ENCODE measurements at regions not wholly inside any gene's neighbourhood (a gene's known extent, or its start where the extent isn't known, plus 50 kb on each side); places are given as distances from the start of the nearest gene placed in this dataset.

DNA sequence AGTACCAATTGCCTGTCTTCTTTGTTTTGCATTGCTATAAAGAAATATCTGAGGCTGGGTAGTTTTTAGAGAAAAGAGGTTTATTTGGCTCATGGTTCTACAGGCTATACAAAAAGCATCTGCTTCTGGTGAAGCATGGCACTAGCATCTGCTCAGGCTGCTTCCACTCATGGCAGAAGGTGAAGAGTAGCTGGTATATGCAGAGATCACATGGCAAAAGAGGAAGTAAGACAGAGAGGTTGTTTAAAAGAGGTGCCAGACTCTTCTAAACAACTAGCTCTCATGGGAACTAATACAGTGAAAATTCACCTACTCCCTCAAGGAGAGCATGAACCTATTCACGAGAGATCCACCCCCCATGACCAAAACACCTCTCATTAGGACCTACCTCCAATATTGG, 56.7 kb upstream of the GUCA2B start:
- no peak for DNase-seq

DNA sequence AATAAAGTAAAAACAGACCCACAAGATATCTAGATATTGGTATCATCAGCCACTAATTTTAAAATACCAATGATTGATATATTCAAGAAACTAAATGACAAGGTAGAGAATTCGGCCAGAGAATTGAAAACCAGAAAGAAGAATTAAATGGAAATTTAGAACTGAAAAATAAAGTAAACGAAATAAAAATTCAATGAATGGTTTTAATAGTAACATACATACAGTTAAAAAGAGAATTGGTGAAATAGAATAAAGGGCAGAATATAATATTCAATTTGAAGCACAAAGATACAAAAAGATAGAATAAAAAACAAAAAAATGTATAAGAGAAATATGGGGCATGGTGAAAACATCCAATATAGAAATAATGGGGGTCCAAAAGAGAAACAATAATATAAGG, 64.0 kb upstream of the GUCA2B start:
- DNase-seq = no peak

- no peak for DNase-seq
Measured at GRCh38 chr1:42086146-42086545, 67.1 kb upstream of the GUCA2B start.

DNA sequence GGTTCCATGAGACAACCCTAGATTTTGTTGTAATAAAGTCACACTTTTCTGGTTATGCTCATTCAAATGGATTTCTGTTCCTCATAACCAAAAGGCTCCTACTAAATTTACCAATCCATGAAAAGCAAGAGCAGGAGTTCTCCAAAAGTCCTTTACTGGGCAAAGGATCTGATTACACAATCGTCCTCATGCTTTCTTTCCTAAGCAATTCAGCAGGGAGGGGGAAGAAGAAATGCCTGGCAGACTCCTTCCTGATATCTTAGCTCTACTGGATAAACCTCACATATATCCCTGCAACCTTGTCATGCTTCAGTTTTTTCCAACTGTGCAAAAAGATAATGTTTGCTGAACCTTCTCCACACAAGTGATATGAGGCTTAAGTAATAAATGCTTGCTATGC, 67.6 kb upstream of the GUCA2B start:
- no peak for DNase-seq

GRCh38 chr1:42081475-42081874, 71.7 kb upstream of the GUCA2B start:
- no peak for DNase-seq

GRCh38 chr1:42075179-42075578, 78.0 kb upstream of the GUCA2B start:
- DNase-seq = no peak

- no peak for DNase-seq
Measured at GRCh38 chr1:42070996-42071395, 82.2 kb upstream of the GUCA2B start.

GRCh38 chr1:42057800-42058199, 95.4 kb upstream of the GUCA2B start:
- no peak for DNase-seq

DNA sequence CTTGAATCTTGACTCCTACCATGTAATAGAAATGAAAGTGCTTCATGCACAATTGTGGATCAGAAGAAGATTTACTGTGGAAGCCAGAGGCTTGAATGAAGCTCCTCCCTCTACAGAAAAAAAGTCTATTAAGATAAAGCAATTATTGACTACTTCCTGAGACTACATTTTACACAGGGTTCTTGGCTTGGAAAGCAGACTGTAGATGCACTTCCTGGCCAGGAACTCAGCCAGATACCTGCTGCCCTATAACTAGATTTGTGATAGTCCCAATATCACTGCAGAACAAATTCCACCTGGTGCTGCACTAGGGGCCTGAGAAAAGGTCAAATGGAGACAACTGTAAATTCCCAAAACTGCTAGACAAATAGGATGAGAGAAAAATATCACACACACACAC, 96.8 kb upstream of the GUCA2B start:
- no peak for DNase-seq

- DNase-seq = no peak
Measured at GRCh38 chr1:42055061-42055460, 98.1 kb upstream of the GUCA2B start.

DNA sequence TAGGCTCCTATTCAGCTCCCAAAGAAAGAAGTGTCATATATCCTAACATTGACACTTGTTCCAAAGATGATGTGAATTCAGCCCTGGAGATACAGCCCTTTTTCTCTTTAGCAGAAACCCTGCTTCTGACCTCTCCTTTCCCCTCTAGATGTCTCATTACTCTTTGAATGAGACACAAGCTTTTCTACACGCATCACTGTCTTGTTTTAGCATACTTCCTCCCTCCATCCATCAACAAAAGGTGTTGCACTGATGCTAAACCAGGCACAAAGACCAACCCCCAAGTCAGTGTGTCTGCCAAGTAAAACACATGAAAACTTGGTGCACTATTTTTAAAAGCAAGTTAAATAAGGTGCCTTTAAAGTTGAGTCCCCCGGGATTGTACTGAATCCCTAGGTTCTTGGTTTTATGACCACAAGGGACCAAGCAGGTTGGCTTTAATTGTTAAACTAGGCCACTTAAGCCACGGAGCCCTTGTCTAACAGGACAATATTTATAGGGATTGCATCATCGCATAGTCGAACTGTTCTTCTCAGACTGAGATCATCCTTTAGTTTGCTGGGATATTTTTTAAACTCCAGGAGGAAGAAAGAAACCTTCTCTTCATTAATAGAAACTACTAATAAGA, 101.0 kb upstream of the GUCA2B start:
- DNase-seq = no peak

GRCh38 chr1:42047508-42047880, 105.7 kb upstream of the GUCA2B start:
- no peak for DNase-seq

DNA sequence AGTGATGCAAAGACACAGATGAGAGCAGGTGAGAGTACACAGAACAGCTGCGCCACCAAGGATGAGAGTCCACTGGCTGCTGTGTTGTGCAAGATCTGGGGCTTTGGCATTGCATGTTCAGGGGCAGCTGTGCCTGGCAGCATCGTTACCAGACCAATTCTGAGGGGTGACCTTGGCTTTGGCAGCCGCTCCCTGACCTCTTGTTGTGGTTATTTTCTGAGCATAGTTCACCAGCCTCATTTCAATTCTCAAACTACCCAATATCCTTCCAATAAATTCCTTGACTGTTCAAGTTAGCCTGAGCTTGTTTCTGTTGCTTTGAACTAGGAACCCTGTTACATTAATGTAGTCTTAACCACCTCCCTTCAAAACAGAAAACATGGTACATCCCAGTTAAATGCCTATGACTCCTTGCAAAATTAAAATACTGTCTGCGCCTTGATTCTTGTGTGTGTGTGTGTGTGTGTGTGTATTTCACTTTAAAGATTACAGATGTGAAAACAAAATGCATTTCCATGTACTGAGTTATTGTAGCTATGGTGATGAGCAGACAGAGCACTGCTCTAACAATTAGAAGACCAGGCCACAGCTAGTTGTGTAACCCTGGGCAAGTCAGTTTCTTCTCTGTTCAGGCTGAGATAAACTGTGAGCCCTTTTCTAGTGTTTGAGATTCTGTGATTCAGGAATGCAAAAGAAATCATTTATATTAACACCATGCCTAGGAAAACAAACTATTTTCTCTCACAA, 106.3 kb upstream of the GUCA2B start:
- no peak for DNase-seq

DNA sequence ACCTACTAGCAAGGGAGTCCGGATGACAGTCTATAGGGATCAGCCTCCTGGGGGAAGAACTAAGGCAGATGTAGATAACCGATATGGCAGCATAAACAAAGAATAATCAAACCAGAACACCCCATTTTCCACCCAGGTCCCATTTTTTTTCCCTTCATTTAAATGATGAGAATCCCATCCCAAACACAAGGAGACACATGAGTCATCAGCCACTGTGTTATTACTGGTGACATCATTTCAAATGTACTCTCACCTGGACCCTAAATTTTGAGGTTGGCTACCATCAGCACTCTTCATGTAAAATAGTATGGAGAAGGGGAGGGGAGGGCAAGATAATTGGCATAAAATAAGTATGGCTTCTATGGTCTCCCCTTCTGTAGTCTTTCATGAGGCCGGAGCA, 108.9 kb upstream of the GUCA2B start:
- DNase-seq = no peak

DNA sequence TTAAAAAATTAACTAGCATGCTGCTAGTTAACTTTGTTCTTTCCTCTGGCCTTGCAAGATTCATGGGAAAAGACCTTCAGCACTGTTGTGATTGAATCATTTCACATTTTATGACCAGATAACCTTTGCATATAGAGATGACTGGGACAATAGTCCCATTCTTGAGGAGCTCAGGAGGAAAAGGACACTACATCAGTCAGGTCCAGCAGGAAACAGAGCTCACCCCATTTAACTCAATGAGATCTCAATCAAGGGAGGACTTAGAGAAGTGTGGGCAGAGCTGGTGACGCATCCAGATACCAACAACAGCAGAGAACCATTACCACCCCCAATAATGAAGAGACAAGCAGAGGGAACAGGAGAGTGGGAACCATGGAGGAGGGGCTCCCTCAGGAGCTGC, 109.4 kb upstream of the GUCA2B start:
- no peak for DNase-seq

GRCh38 chr1:42043182-42043581, 110.0 kb upstream of the GUCA2B start:
- DNase-seq = no peak

DNA sequence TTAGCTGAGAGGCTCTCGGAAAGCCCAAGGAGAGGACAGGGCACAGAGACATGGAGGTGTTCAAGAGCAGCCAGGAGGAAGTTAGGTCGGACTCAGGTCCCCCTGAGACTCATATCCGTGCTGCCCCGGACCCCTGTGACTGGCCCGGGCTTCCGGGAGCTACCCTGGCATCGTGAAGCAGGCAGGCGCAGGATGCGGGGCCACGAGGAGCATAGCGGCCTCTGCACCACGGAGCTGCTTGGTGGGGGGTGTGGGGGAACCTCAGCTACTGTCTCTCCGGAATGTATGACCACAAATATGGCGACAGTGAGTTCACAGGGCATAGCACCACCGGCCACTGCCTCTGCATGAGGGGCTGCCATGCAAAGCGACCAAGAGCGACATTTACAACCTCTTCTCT, 112.2 kb upstream of the GUCA2B start:
- no peak for DNase-seq

GRCh38 chr1:42040159-42040558, 113.1 kb upstream of the GUCA2B start:
- DNase-seq = no peak

GRCh38 chr1:42038261-42038660, 114.9 kb upstream of the GUCA2B start:
- DNase-seq = no peak

- DNase-seq = no peak
Measured at GRCh38 chr1:42037586-42037985, 115.6 kb upstream of the GUCA2B start.

- no peak for DNase-seq
Measured at GRCh38 chr1:42037161-42037560, 116.0 kb upstream of the GUCA2B start.

- peak; percentile 94 for DNase-seq
Measured at GRCh38 chr1:42035830-42036604, 117.2 kb upstream of the GUCA2B start.

DNA sequence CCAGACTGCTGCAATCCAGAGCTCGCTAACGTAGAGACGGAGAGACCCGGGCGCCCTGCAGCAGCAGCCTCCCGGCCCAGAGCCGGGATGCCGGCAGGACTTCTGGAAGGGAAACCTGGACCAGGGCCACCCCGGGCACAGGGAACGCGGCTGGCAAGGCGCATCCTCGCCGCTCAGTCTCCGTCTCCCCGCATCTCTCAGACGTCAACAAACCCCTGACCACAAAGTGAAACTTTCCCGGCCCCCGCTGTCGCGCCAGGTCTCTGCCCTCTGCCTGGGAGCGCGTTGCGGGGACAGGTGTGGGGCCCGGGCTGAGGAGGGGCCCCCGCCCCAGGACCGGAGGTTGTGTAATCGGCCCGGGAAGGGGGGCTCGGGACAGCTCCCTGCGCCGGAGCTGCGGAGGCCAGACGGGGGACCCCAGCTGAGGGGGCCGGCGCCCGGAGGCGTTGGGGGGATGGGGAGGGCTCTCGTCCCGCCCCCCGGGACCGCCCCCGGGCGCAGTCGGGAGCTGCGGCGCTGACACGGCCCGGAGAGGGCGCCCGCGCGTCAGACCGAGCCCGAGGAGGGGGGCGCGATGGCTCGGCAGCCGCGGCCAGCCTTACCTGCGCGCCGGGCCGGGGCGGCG, 116.6 kb upstream of the HIVEP3 start:
- peak; percentile 67 for DNase-seq

Measured in left kidney (tissue), 1 donor.